GM21717 (cell line): ENCODE measurements at regions not wholly inside any gene's neighbourhood (a gene's known extent, or its start where the extent isn't known, plus 50 kb on each side); places are given as distances from the start of the nearest gene placed in this dataset.
"Not testable (repeated sequence)": the region's sequence is repeated elsewhere in the genome, so short reads cannot be mapped to it uniquely, and the experiment has no call there.

ENCODE experiments used
- ATAC-seq: cut with Tn5 transposase; IDR thresholded peaks from one replicate; pipeline ENCODE4 v1.9.1; 2021; ENCODE audit warnings: mild to moderate bottlenecking, moderate library complexity; ENCODE audit not compliant: unreplicated experiment

DNA sequence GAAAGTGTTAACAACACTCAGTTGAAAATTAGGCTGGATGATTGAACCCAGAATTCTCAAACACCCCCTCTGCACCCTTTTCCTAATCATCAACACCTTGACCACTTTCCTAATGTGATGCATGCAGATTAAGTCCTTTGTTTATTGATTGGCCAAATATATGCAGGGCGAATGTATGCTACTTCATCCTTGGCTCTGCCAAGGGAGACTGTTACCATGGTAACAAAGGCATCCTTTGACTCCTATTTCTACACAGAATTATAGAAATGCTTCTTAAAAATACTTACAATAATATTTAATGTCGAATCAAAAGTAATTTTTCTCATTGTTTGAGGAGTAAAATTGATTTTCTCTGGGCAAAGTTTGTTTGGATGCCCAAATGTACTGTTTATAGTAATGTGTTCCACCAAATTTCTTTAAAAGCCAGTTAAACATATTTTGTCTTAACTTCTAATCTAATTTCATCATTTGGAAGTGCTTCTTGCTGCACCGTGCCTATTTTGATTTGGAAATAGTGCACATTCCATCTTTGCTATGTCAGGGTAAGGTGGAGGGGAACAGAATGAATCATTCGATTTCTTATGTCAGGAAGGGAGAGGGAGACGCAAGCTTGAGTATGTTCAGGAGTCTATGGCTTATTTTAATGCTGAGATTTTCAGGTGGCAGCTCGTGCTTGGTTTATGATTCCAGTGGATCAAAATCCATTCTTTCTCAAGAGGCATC, 1384.3 kb upstream of the WWC1 start:
- no peak for ATAC-seq

DNA sequence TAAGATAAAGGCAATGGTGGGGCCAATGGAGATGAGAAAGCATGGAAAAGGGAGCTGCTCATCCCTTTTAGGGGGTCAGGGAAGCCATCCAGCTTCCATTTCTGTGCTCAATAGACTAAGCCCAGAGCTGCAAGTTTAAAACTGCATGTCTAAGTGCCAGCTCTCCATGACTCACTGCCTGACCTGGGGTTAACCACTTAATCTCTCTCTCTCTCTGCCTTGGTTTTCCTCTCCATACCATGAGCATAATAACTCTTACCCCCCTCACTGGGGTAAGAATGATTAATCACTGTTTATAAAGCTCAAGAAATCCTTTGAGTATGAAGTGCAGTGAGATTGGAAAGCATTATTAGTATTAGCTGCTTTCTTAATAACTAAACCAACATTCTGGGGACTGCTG, 1382.4 kb upstream of the WWC1 start:
- no peak for ATAC-seq

DNA sequence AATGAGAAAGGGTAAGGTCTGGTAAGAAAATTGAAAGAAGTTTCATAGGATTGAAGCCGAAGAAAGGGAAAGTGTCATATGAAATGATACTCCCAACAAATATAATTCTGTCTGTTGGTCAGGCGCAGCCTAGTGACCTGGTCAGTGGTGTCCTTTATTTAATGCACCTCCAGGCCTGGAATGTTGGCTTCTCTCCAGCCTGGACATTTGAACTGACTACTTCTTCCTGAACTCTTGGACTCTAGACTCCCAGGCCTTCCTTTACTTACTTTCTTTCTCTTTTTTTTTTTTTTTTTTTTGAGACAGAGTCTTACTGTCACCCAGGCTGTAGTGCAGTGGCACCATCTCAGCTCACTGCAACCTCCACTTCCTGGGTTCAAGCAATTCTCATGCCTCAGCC, 1381.5 kb upstream of the WWC1 start:
- no peak for ATAC-seq

DNA sequence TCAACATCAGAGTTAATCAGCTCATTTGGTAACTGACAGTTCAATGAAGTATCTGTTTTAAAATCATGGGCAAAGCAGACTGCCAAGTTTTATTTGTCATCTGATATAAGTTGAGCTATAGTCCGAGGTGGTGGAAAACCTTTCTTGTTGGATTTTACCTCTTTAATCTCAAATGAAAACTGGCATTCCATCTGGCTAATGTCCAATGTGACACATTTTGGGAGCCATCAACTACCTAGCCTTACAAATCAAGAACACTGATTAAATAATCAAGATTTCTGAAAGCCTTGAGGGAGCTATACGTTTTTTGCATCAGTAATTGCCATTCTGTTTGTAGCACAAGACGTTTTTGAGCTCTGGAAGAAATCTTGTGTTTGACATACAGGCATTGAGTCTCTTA, 1380.5 kb upstream of the WWC1 start:
- no peak for ATAC-seq

DNA sequence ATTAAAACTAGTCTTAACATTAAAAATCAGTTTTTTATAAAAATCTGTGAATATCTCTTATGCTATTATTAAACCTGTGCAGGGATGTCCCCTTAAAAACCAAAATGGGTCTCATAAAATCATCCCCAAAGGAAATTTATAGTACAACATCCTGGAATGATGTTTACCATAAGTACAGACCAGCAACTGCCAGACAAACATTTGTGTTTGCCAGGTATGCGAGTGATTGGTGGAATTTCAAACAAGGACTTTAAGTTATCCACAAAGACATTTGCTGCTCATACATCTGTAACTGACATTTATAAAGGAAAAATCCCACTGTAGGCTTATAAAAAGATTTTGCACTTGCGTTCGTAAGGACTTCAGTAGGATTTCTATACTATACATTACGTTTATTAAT, 1375.4 kb upstream of the WWC1 start:
- ATAC-seq = no peak

DNA sequence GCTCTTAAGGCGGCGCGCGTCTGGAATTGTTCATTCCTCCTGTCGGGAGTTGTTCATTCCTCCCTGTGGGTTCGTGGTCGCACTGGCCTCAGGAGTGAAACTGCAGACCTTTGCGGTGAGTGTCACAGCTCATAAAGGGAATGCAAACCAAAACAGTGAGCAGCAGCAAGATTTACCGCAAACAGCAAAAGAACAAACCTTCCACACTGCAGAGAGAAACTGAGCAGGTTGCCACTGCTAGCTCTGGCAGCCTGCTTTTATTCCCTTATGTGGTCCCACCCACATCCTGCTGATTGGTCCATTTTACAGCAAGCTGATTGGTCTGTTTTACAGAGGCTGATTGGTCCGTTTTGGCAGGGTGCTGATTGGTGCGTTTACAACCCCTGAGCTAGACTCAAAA, 1365.3 kb upstream of the WWC1 start:
- ATAC-seq = no peak

DNA sequence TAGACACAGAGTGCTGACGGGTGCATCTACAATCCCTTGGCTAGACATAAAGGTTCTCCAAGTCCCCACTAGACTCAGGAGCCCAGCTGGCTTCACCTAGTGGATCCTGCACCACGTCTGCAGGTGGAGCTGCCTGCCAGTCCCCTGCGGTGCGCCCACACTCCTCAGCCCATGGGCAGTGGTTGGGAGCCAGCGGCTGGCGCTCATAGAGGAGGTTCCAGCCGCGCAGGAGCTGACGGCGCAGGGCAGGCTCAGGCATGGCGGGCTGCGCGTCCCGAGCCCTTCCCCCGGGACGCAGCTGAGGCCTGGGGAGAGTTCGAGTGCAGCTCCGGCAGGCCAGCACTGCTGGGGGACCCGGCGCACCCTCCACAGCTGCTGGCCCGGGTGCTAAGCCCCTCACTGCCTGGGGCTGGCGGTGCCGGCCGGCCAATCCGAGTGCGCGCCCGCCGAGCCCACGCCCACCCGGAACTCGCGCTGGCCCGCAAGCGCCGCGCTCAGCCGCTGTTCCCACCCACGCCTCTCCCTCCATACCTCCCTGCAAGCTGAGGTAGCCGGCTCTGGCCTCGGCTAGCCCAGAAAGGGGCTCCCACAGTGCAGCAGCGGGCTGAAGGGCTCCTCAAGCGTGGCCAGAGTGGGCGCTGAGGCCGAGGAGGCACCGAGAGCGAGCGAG, 1364.5 kb upstream of the WWC1 start:
- not testable (repeated sequence) for ATAC-seq

DNA sequence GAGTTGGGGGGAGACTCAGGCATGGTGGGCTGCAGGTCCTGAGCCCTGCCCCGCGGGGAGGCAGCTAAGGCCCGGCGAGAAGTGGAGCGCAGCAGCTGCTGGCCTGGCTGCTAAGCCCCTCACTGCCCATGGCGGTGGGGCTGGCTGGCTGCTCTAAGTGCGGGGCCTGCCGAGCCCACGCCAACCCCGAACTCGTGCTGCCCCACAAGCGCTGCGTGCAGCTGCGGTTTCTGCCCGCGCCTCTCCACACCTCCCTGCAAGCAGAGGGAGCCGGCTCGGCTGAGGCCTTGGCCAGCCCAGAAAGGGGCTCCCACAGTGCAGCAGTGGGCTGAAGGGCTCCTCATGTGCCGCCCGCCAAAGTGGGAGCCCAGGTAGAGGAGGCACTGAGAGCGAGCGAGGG, 1355.1 kb upstream of the WWC1 start:
- ATAC-seq = no peak

DNA sequence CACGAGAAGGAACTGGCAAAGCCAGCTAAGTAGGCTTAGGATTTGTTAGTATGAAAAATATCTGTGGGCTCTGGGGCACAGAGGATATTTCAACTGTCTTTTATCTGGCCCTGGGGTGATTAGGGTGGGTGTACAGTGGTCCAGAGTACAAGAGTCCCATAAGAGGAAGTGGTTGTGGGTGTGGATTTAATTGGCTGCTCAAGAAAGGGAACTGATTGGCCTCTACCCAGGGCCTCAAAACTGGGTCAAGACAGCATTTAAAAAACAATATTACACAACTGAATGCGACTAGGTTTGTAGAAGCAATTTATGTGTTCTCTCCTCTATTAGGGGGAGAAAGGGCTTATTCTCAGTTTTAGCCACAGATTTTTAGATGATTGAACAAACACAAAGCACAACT, 1353.4 kb upstream of the WWC1 start:
- ATAC-seq = no peak

DNA sequence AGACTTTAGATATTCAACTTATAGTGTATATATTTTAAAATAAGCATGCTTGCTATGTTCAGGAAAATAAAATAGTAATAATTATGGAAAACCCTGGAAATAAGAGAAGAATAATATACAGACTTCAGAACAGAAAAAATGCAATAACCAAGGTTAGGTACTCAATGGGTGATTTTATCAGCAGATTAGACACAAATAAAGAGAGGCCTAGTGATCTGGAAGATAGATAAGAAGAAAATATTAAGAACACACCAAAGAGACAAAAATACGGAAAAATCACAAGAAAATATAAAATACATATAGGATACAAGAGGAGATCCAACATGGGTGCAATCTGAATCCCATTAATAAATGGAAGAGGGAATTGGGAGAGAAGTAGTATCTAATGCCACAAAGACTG, 1348.5 kb upstream of the WWC1 start:
- no peak for ATAC-seq

DNA sequence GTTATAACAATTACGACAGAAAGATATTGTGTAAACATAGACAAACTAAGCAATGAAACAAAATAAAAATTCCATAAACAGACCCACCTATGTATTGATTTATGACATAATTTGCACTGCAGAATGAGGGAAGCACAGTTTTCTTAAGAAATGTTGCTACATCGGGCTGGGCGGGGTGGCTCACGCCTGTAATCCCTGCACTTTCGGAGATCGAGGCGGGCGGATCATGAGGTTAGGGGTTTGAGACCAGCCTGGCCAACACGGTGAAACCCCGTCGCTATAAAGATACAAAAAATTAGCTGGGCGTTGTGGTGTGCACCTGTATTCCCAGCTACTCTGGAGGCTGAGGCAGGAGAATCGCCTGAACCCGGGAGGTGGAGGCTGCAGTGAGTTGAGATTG, 1344.4 kb upstream of the WWC1 start:
- no peak for ATAC-seq

DNA sequence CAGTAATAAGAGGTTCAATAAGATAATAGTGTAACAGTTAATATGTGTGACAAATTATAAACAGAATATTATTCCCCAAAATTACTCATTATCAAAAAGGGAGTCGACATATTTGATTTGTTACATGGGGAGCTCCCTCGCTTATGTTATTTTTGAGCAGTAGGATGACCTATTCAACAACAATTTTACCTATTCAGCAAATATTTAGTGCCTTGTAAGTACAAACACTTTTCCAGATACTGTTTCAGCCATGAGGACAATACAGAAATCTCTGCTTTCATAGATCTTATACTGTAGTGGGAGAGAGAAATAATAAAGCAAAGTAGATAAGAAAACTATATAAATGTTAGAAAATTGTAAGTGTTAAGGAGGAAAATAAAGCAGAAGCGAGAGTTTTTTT, 1342.8 kb upstream of the WWC1 start:
- ATAC-seq = no peak

DNA sequence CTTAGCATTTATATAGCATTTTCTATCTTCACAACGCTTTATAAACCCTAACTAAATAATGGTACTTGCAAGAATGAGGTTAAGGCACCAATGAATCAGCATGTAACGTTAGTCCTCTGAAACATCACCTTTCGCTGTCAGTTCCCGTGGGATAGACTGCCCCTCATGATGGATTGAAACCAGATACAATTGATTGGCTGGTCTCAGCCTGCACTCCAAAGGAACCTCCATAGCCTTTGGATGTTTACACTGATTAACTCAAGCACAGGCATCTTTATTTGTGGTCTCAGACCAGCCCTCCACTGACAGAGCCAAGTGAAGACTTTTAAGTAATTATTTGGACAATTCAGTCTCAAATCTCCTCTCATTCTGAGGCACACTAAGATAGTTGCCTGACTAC, 1339.4 kb upstream of the WWC1 start:
- no peak for ATAC-seq

DNA sequence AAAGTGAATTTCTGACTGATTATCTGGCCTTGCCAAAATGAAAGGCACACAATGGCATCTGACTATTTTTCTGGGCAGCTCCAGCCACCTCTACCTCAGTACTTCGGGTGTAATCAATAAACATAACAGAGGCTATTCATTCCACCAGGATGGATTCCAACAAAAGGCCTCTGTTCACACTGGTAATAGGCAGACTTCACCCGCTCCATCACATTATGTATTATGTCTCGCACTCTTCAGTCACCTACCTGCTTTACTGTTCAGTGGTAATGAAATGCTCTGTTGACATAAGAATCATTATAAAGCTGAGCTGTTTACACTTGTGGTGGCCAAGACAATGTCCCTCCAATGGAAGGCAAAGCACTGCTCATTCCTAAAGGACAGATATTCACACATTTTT, 1333.7 kb upstream of the WWC1 start:
- ATAC-seq = no peak

DNA sequence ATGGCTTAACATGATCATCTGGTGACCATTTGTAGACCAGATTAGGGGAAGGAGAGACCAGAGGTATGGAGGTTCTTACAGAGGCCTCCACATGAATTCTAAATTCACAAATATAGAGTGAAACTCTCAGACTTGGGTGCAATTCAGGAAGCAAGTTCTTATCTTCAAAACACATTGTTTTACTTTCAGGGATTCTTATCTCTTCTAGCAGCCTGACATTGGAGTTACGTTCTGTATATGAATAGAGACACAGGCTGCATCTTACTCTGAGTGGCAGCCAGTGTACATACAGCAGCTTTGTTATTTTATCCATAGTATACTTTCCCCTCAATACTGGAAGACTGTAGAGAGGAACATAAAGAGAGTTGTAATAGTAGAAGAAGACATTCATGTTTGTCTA, 1331.7 kb upstream of the WWC1 start:
- ATAC-seq = no peak

DNA sequence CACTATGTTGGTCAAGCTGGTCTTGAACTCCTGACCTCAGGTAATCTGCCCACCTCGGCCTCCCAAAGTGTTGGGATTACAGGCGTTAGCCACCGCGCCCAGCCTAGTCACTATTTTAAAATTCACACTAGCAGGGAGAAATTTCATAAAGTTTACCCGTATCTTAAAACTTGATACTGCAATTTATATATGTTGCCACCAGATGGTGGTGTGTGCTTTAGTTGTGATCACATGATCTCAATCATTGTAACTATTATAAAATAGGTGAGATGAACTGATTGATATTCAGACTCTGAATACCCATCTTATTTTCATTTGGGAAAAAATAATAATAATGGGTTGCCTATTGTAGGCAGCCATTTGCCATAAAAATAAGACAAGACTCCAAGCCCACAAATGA, 1330.4 kb upstream of the WWC1 start:
- ATAC-seq = no peak

DNA sequence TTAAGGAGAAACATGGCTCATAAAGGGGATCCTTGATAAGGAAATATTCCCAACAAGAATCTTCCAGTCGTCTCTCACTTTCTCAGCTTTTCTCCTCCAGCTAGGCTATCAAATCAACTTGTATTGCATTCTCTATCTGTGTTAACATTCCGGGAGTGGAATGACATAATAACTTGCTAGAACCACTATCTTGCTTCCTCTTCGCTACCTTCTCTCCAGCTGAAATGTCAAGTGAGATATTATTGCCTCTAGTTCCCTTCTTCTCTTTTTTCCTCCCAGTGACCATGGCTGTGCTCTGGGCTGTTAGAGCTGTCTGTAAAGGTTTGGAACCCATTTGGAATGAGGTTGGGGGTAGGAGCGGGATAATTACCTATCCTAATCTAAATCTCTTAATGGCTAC, 1329.5 kb upstream of the WWC1 start:
- no peak for ATAC-seq

DNA sequence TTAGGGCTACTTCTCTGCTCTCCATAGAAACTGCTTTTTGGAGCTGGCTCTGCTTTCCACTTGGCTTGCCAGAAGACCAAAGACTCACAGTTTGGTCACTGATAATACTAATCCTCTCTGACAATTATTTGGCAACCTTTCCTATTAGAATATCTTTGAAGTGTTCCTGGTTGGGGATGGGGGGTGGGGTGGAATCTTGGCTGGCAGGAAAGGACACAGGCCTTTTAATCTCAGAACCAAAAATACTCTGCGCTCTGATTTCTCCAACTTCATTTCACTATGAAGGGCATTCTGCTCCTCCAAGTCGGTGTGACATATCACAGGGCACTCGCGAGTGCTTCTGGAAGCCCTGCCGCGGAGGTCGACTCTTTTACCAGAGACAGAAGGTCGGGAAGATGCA, 1329.0 kb upstream of the WWC1 start:
- no peak for ATAC-seq

DNA sequence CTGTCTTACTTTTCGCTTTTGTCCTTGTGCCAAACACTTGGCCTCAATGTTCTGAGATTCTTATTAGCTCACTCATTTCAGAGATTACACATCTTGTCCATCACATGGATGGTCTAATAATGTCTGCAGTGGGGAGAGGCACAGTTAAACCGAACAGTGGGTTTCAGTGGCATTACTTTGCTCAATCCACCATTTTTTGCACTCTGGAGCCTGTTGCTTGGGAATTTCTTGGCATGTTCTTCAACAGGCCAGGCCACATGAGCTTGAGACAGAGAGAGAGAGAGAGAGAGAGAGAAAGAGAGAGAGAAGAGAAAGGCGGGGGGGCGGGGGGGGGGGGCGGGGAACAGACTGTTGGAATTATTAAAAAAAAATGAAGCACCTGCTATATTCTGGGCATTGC, 1327.8 kb upstream of the WWC1 start:
- no peak for ATAC-seq

DNA sequence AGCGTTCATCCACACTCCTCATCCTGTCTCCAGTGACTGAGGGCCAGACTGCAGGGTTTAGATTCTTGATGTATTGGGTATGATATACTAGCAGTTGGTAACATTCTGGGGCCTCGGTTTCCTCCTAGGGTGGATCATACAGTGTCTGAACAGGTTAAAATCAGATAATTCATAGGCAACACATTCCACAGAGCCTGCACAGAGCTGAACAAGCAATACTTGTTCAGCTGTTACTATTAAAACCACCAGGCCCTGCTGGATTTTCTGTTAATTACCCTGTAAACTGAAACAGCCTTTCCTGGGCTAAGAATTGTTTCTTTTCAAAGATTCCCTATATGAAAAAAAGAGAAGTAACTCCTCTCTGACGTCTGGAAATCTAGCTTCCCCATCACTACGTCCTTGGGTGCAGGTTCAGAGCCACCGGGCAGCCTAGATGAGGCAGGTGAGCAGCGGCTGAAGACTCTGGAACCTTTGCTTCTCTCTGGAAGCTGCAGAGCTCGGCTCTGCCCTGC, 1313.5 kb upstream of the WWC1 start:
- no peak for ATAC-seq

DNA sequence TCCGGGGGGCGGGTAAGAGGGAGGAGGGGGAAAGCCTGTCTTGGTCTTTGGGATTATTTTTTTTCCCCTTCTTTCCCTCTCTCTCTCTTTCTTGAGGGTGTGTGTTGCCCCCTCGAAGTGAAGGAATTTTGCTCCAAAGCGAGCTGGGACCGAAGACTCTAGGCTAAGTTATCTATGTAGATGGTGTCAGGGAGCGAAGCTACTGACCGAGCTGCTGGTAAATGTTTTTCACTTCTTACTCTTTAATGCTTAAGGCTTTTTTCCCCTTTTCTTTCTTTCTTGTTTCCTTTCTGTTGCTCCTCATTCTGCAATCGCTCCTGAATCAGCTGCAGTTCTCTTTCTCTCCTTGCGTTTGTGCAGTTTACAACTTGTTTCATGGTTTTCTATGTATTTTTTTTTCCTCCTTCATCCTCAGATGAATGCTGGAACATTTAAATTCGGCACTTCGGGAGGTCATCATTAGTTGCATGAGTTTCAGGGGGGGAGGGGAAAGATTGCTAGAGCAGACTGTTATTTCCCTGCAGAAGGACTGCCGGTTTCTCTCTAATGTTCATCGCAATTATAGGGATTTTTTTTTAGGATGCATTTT, 1312.0 kb upstream of the WWC1 start:
- no peak for ATAC-seq

DNA sequence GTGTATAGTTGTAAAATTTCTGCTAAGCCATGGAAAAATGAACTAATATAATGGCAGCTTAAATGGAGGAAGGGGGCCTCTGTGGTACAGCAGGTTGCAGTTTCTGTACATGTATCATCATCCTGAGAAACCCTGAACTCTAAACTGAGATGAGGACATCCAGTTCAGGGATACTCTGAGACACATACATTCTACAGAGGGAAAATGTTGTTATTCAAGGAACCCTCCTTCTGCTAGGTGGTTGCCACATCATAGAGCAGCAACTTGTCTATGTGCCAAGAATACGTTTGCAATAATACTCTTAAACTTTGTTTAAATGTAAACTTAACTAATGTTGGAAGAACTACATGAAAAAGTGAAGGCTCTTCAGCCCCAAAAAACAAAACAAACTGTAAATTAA, 1310.8 kb upstream of the WWC1 start:
- no peak for ATAC-seq
